A673 (cell line): ENCODE measurements at regions not wholly inside any gene's neighbourhood (a gene's known extent, or its start where the extent isn't known, plus 50 kb on each side); places are given as distances from the start of the nearest gene placed in this dataset.

Experiments
- BruUV-seq: library from RNA; stranded (reverse); fragments of 400-500 nt; replicated peaks from 2 replicates; lab custom pipeline; 2021; lab: Mats Ljungman, UMichigan
- CTCF ChIA-PET: fragments of 300-600 bp; sonication (Branson Sonifier 250); formaldehyde crosslinking; loops from one replicate; lab custom pipeline; 2022; ENCODE audit warnings: antibody characterized with exemption; lab: Charles Lee
- POLR2A ChIA-PET: fragments of 300-600 bp; sonication (Branson Sonifier 250); formaldehyde crosslinking; loops from one replicate; lab custom pipeline; 2022; ENCODE audit warnings: antibody characterized with exemption; ENCODE audit not compliant: low non-redundant PET; lab: Charles Lee
- DNase-seq: peaks from one replicate; pipeline ENCODE4 v3.0.0-alpha.2; 2015; ENCODE audit warnings: low spot score
- H3K27ac ChIP-seq: fragments of 200-600 bp; sonication (generic); 2 replicates; pipeline ENCODE4 v1.5.1; 2016; ENCODE audit warnings: mixed run types, low read depth, mild to moderate bottlenecking, mixed read lengths, antibody characterized with exemption, low read length; ENCODE audit not compliant: poor library complexity, severe bottlenecking
- H3K27me3 ChIP-seq: fragments of 200-600 bp; sonication (generic); replicated peaks from 2 replicates; pipeline ENCODE4 v1.6.1; 2017; ENCODE audit warnings: mixed run types, low read depth, mild to moderate bottlenecking, mixed read lengths, antibody characterized with exemption, low read length; ENCODE audit not compliant: insufficient read depth, poor library complexity
- H3K36me3 ChIP-seq: fragments of 200-600 bp; sonication (generic); 2 replicates; pipeline ENCODE4 v1.6.1; 2016; ENCODE audit warnings: mixed run types, mild to moderate bottlenecking, mixed read lengths, antibody characterized with exemption, low read length; ENCODE audit not compliant: insufficient read depth, poor library complexity, severe bottlenecking
- H3K4me1 ChIP-seq: fragments of 200-600 bp; sonication (generic); 2 replicates; pipeline ENCODE4 v1.6.1; 2017; ENCODE audit warnings: mixed run types, mild to moderate bottlenecking, mixed read lengths, antibody characterized with exemption, low read length; ENCODE audit not compliant: insufficient read depth, poor library complexity, severe bottlenecking
- H3K4me3 ChIP-seq: fragments of 200-600 bp; sonication (generic); 2 replicates; pipeline ENCODE4 v1.5.1; 2016; ENCODE audit warnings: low read depth, mixed run types, mild to moderate bottlenecking, mixed read lengths, low read length; ENCODE audit not compliant: poor library complexity, severe bottlenecking
- H3K9me3 ChIP-seq: fragments of 200-600 bp; sonication (generic); 2 replicates; pipeline ENCODE4 v1.6.1; 2016; ENCODE audit warnings: mixed run types, low read depth, mild to moderate bottlenecking, mixed read lengths, antibody characterized with exemption, low read length; ENCODE audit not compliant: poor library complexity, severe bottlenecking
- EZH2 ChIP-seq: fragments of 200-600 bp; sonication (generic); IDR thresholded peaks from 2 replicates; pipeline ENCODE4 v1.6.1; 2017; ENCODE audit warnings: borderline replicate concordance, low read depth, mild to moderate bottlenecking, mixed read lengths, antibody characterized with exemption, low read length; ENCODE audit not compliant: poor library complexity, severe bottlenecking
- intact Hi-C: fragments of 100-400 bp; cut with micrococcal nuclease; formaldehyde crosslinking; loops from one replicate; pipeline ENCODE4 v1.10.0; 2022; ENCODE audit not compliant: unreplicated experiment
- TF ChIP-seq, protein P1 (sequence below): fragments of 300-800, 200-600 bp; sonication (generic); conservative IDR thresholded peaks from 2 replicates; pipeline ENCODE4 v1.5.1; 2017; ENCODE audit warnings: low read depth, mild to moderate bottlenecking, antibody characterized with exemption, low read length, moderate library complexity, mixed read lengths

DNA sequence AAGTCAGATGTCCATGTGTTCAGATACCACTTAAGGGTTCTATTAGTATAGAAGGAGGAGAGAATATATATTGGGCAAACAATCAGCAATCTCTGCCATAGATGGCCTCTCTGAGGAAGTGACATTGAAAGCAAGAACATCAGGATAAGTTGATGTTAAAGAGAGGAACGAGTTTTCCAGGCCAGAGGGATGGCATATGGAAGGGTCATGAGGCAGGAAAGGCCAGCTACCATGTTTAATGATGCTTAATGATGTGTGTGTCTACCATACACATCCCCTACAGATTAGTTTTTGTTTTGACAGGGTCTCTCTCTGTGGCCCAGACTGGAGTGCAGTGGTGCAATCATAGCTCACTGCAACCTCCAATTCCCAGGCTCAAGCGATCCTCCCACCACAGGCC lies 63.0 kb downstream of the PTTG1 start:
- no peak for TF ChIP-seq EZH2
- TF ChIP-seq, protein P1, sequence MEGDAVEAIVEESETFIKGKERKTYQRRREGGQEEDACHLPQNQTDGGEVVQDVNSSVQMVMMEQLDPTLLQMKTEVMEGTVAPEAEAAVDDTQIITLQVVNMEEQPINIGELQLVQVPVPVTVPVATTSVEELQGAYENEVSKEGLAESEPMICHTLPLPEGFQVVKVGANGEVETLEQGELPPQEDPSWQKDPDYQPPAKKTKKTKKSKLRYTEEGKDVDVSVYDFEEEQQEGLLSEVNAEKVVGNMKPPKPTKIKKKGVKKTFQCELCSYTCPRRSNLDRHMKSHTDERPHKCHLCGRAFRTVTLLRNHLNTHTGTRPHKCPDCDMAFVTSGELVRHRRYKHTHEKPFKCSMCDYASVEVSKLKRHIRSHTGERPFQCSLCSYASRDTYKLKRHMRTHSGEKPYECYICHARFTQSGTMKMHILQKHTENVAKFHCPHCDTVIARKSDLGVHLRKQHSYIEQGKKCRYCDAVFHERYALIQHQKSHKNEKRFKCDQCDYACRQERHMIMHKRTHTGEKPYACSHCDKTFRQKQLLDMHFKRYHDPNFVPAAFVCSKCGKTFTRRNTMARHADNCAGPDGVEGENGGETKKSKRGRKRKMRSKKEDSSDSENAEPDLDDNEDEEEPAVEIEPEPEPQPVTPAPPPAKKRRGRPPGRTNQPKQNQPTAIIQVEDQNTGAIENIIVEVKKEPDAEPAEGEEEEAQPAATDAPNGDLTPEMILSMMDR = no peak
- POLR2A ChIA-PET = no interaction called here
- H3K27ac ChIP-seq = no peak overlapping the region
- no peaks in the 10 kb centered on the region for H3K36me3 ChIP-seq
- no peak overlapping the region for H3K4me3 ChIP-seq
- no TSS peak for BruUV-seq
- intact Hi-C loops = no loop called here
- peaks cover 7% of the 10 kb centered on the region for H3K27me3 ChIP-seq
- no peaks in the 10 kb centered on the region for H3K9me3 ChIP-seq
- CTCF ChIA-PET = no interaction called here
- DNase-seq = no peak
- no peaks in the 10 kb centered on the region for H3K4me1 ChIP-seq

DNA sequence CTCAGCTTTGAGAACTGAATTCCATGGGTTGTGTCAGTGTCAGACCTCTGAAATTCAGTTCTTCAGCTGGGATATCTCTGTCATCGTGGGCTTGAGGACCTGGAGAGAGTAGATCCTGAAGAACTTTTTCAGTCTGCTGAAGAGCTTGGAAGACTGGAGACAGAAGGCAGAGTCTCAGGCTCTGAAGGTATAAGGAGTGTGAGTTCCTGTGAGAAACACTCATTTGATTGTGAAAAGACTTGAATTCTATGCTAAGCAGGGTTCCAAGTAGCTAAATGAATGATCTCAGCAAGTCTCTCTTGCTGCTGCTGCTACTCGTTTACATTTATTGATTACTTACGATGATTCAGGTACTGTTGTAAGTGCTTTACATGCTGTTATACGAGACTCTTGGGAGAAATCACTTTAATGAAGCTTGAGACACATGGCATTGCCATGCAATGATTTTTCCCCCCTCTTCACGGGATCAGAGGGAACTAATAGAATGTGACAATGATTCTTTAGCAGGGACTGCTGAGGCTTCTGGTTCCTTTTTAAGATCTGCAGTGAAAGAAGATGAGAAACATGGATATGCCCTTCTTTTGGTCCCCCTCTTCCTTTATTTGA lies 63.8 kb downstream of the PTTG1 start:
- POLR2A ChIA-PET = no interaction called here
- DNase-seq = no peak
- no peak overlapping the region for H3K27ac ChIP-seq

DNA sequence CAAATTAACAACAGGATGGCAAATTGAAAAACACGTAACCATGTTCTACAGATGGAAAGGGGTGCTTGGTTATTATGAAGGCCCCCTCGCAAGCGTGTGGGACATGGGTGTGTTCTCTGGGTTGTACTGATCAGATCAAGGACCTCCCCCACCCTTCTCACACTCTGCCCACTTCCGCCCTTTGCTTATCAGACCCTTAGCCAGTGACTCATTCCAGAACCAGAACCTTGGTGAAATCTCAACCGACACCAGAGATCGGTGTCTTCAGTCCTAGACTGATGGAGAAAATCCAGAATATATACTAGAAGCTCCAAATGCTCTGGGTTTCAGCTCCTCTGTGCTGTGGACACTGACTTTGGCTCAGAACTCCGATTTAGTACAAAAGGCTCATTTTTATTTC lies 64.9 kb downstream of the PTTG1 start:
- TF ChIP-seq EZH2 = no peak
- TF ChIP-seq, protein P1 = no peak
- POLR2A ChIA-PET = no interaction called here
- no TSS peak for BruUV-seq
- intact Hi-C loops = no loop called here
- Histone ChIP-seq H3K27me3 (no peaks in the 10 kb centered on the region), H3K36me3 (no peaks in the 10 kb centered on the region), H3K9me3 (no peaks in the 10 kb centered on the region), H3K4me1 (no peaks in the 10 kb centered on the region), H3K27ac (no peak overlapping the region), H3K4me3 (no peak overlapping the region)
- CTCF ChIA-PET = no interaction called here
- no peak for DNase-seq

More for the DNA sequence above, 63.8 kb downstream of the PTTG1 start:
- Histone ChIP-seq H3K4me1 (no peaks in the 10 kb centered on the region), H3K4me3 (no peak overlapping the region), H3K9me3 (no peaks in the 10 kb centered on the region), H3K36me3 (no peaks in the 10 kb centered on the region), H3K27me3 (peaks cover 5% of the 10 kb centered on the region)
- CTCF ChIA-PET = no interaction called here
- BruUV-seq = no TSS peak
- TF ChIP-seq EZH2 = no peak
- TF ChIP-seq, protein P1 = no peak
- intact Hi-C loops = no loop called here
